NCI-H2196 (cell line): ENCODE measurements at regions not wholly inside any gene's neighbourhood (a gene's known extent, or its start where the extent isn't known, plus 50 kb on each side); places are given as distances from the start of the nearest gene placed in this dataset.
"Not testable (repeated sequence)": the region's sequence is repeated elsewhere in the genome, so short reads cannot be mapped to it uniquely, and the experiment has no call there.

Source experiments
- DNase-seq: peaks from one replicate; lab custom pipeline; 2025; ENCODE audit not compliant: unreplicated experiment; lab: John Stamatoyannopoulos, UW

- DNase-seq, result no peak
These were observed 81.4 kb downstream of the ALOX5AP start for GRCh38 chr13:30816736-30817135.

GRCh38 chr13:30818323-30818960 lies 83.1 kb downstream of the ALOX5AP start:
- no peak for DNase-seq

- DNase-seq, result no peak
These were observed 84.0 kb downstream of the ALOX5AP start for GRCh38 chr13:30819136-30819888.

GRCh38 chr13:30821421-30821820 lies 84.7 kb upstream of the MEDAG start:
- no peak for DNase-seq

GRCh38 chr13:30824651-30825050 lies 81.4 kb upstream of the MEDAG start:
- no peak for DNase-seq

- no peak for DNase-seq
These were observed 79.0 kb upstream of the MEDAG start for GRCh38 chr13:30826911-30827577.

- DNase-seq, result no peak
These were observed 78.5 kb upstream of the MEDAG start for GRCh38 chr13:30827578-30827925.

- DNase-seq, result no peak
These were observed 76.8 kb upstream of the MEDAG start for GRCh38 chr13:30829145-30829832.

- no peak for DNase-seq
These were observed 76.0 kb upstream of the MEDAG start for GRCh38 chr13:30829833-30830637.

GRCh38 chr13:30830638-30830965 lies 75.5 kb upstream of the MEDAG start:
- no peak for DNase-seq

- no peak for DNase-seq
These were observed 74.6 kb upstream of the MEDAG start for GRCh38 chr13:30831515-30831914.

- no peak for DNase-seq
These were observed 73.7 kb upstream of the MEDAG start for GRCh38 chr13:30832377-30832776.

- DNase-seq, result peak; percentile 80
These were observed 73.2 kb upstream of the MEDAG start for GRCh38 chr13:30832845-30833332.

- DNase-seq, result no peak
These were observed 70.6 kb upstream of the MEDAG start for GRCh38 chr13:30835442-30835841.

- DNase-seq, result no peak
These were observed 68.6 kb upstream of the MEDAG start for GRCh38 chr13:30837227-30838159.

GRCh38 chr13:30839636-30840035 lies 66.4 kb upstream of the MEDAG start:
- not testable (repeated sequence) for DNase-seq

GRCh38 chr13:30840515-30840914 lies 65.6 kb upstream of the MEDAG start:
- DNase-seq, result no peak

- DNase-seq, result no peak
These were observed 64.9 kb upstream of the MEDAG start for GRCh38 chr13:30841154-30841553.

GRCh38 chr13:30843548-30843947 lies 62.5 kb upstream of the MEDAG start:
- no peak for DNase-seq
